A549 (cell line): ENCODE measurements at regions not wholly inside any gene's neighbourhood (a gene's known extent, or its start where the extent isn't known, plus 50 kb on each side); places are given as distances from the start of the nearest gene placed in this dataset.

Source experiments
- ATAC-seq, 2 experiments: fragments of 200-7000 bp in 1 of 2; fragments of >200 bp in 1 of 2; cut with Nextera tagmentation in 1 of 2; cut with Tn5 transposase in 1 of 2; 3 replicates each; pipeline versions ENCODE4 v1.8.0 to v1.9.1; 2018 to 2020; ENCODE audit warnings: mild to moderate bottlenecking in 1 of 2, moderate library complexity in 1 of 2
- CTCF ChIA-PET: fragments of 300-600 bp; sonication (Branson Sonifier 250); formaldehyde crosslinking; extraction: SDS; loops from one replicate; lab custom pipeline; 2021; ENCODE audit warnings: antibody characterized with exemption, inconsistent platforms; lab: Yijun Ruan, JAX
- POLR2A ChIA-PET: fragments of 350-600 bp; formaldehyde crosslinking; extraction: SDS; loops from one replicate; lab custom pipeline; 2021; ENCODE audit warnings: antibody characterized with exemption, inconsistent platforms; lab: Yijun Ruan, JAX
- DNase-seq, 2 experiments: peaks; one replicate each; pipeline versions ENCODE4 v3.0.0 to v3.0.0-alpha.2; 2011 to 2016; ENCODE audit warnings: low read depth in 1 of 2, low spot score in 1 of 2
- FAIRE-seq: peaks from 2 replicates; lab custom pipeline; 2011; peaks lifted over from hg19 to GRCh38; lab: Jason Lieb, UNC
- H3K27ac ChIP-seq, 2 experiments: fragments of >200 bp; sonication (Bioruptor Twin); formaldehyde crosslinking; 3 replicates each; pipeline ENCODE4 v1.5.1; 2016 to 2017
- H3K4me1 ChIP-seq: fragments of >200 bp; sonication (Bioruptor Twin); formaldehyde crosslinking; 3 replicates; pipeline ENCODE4 v1.6.1; 2016
- H3K4me2 ChIP-seq: fragments of >200 bp; sonication (Bioruptor Twin); formaldehyde crosslinking; 3 replicates; pipeline ENCODE4 v1.6.1; 2016
- H3K4me3 ChIP-seq: fragments of >200 bp; sonication (Bioruptor Twin); formaldehyde crosslinking; 3 replicates; pipeline ENCODE4 v1.5.1; 2016
- H3K9me3 ChIP-seq: fragments of >200 bp; sonication (Bioruptor Twin); formaldehyde crosslinking; 3 replicates; pipeline ENCODE4 v1.6.1; 2016
- ATOH8 ChIP-seq: fragments of 250-450 bp; sonication (Bioruptor Pico); IDR thresholded peaks from 2 replicates; pipeline ENCODE4 v1.5.0; 2020; ENCODE audit warnings: low read depth, mild to moderate bottlenecking, moderate library complexity
- CBX2 ChIP-seq: fragments of 200-600 bp; sonication (generic); IDR thresholded peaks from 2 replicates; pipeline ENCODE4 v1.6.1; 2016; ENCODE audit warnings: low read depth, mild to moderate bottlenecking, borderline replicate concordance
- CHD4 ChIP-seq: fragments of 200-600 bp; sonication (generic); IDR thresholded peaks from 2 replicates; pipeline ENCODE4 v1.6.1; 2016; ENCODE audit warnings: antibody characterized with exemption, mild to moderate bottlenecking, borderline replicate concordance
- CTCF ChIP-seq: fragments of >200 bp; sonication (Bioruptor Twin); formaldehyde crosslinking; IDR thresholded peaks from 3 replicates; pipeline ENCODE4 v1.5.1; 2016
- E2F6 ChIP-seq: IDR thresholded peaks from 2 replicates; pipeline ENCODE4 v1.6.1; 2012; ENCODE audit warnings: low read depth, borderline replicate concordance
- ELK1 ChIP-seq: fragments of 150-350 bp; IDR thresholded peaks from 2 replicates; pipeline ENCODE4 v1.6.1; 2014; ENCODE audit warnings: low read depth, mild to moderate bottlenecking, low read length
- FOSB ChIP-seq: fragments of 250-450 bp; sonication (Bioruptor Pico); IDR thresholded peaks from 2 replicates; pipeline ENCODE4 v1.5.0; 2020; ENCODE audit warnings: mild to moderate bottlenecking, moderate library complexity
- GATA3 ChIP-seq: IDR thresholded peaks from 2 replicates; pipeline ENCODE4 v1.6.1; 2012; ENCODE audit warnings: borderline replicate concordance
- HDAC2 ChIP-seq: fragments of 200-600 bp; sonication (generic); IDR thresholded peaks from 2 replicates; pipeline ENCODE4 v1.6.1; 2016
- HES2 ChIP-seq: fragments of >200 bp; sonication (Bioruptor Twin); formaldehyde crosslinking; IDR thresholded peaks from 2 replicates; pipeline ENCODE4 v1.6.1; 2016
- HOXA7 ChIP-seq: fragments of 250-450 bp; sonication (Bioruptor Pico); IDR thresholded peaks from 2 replicates; pipeline ENCODE4 v1.5.0; 2020; ENCODE audit warnings: mild to moderate bottlenecking, moderate library complexity
- JUN ChIP-seq, 2 experiments: fragments of >200 bp; sonication (Bioruptor Twin); formaldehyde crosslinking; IDR thresholded peaks; 2 replicates in 1 of 2; 3 replicates in 1 of 2; pipeline ENCODE4 v1.6.1; 2016 to 2017
- MAFK ChIP-seq: fragments of 450-650 bp; IDR thresholded peaks from 2 replicates; pipeline ENCODE4 v1.6.1; 2014; ENCODE audit not compliant: partially characterized antibody
- MAZ ChIP-seq: fragments of 150-350 bp; IDR thresholded peaks from 2 replicates; pipeline ENCODE4 v1.6.1; 2014; ENCODE audit warnings: antibody characterized with exemption, low read depth, low read length, borderline replicate concordance
- NPAS2 ChIP-seq: fragments of 250-450 bp; sonication (Bioruptor Pico); IDR thresholded peaks from 2 replicates; pipeline ENCODE4 v1.8.0; 2022; ENCODE audit warnings: mild to moderate bottlenecking, moderate library complexity, borderline replicate concordance
- NR3C1 ChIP-seq: fragments of >200 bp; sonication (Bioruptor Twin); formaldehyde crosslinking; IDR thresholded peaks from 3 replicates; pipeline ENCODE4 v1.6.1; 2017
- RARB ChIP-seq: fragments of 250-450 bp; sonication (Bioruptor Pico); IDR thresholded peaks from 2 replicates; pipeline ENCODE4 v1.8.0; 2021; ENCODE audit warnings: mild to moderate bottlenecking, moderate library complexity
- RCOR1 ChIP-seq: fragments of 150-350 bp; IDR thresholded peaks from 2 replicates; pipeline ENCODE4 v1.6.1; 2014; ENCODE audit warnings: antibody characterized with exemption, low read length, low read depth
- SREBF2 ChIP-seq: fragments of 450-650 bp; IDR thresholded peaks from 2 replicates; pipeline ENCODE4 v1.6.1; 2014; ENCODE audit warnings: mild to moderate bottlenecking, moderate library complexity
- TP53 ChIP-seq: fragments of 250-450 bp; sonication (Bioruptor Pico); IDR thresholded peaks from 2 replicates; pipeline ENCODE4 v1.5.0; 2021; ENCODE audit warnings: mild to moderate bottlenecking, moderate library complexity
- USF2 ChIP-seq: fragments of 450-650 bp; IDR thresholded peaks from 2 replicates; pipeline ENCODE4 v1.6.1; 2014; ENCODE audit warnings: antibody characterized with exemption
- ZFP36 ChIP-seq: fragments of 450-650 bp; IDR thresholded peaks from 2 replicates; pipeline ENCODE4 v1.6.1; 2014; ENCODE audit warnings: borderline replicate concordance; ENCODE audit not compliant: partially characterized antibody
- ZSCAN20 ChIP-seq: fragments of 250-450 bp; sonication (Bioruptor Pico); IDR thresholded peaks from 2 replicates; pipeline ENCODE4 v1.8.0; 2022; ENCODE audit warnings: mild to moderate bottlenecking, moderate library complexity
- whole genome bisulfite sequencing: methylation state at CpG from one replicate; pipeline ENCODE4 v1.1.6; 2017; ENCODE audit errors: missing lambda C conversion rate; 5-methylcytosine and 5-hydroxymethylcytosine counted together

GRCh38 chr6:170148709-170149470 is 142.0 kb downstream of the DLL1 start:
- no peak for FAIRE-seq
- no peaks in the 10 kb centered on the region for H3K9me3 ChIP-seq
- CTCF ChIA-PET, result no interaction called here
- no peak overlapping the region for H3K4me2 ChIP-seq
- no peak overlapping the region for H3K27ac ChIP-seq
- POLR2A ChIA-PET, result no interaction called here
- H3K4me1 ChIP-seq, result peaks cover 9% of the 10 kb centered on the region; the same call in 2 of the 3 replicates
- TF ChIP-seq JUN (IDR thresholded peaks at IDR 0.05), result no peak
- no peak for TF ChIP-seq SREBF2
- no peak for TF ChIP-seq MAZ
- no peak for TF ChIP-seq HDAC2
- TF ChIP-seq CBX2, result no peak
- TF ChIP-seq HOXA7 (CRISPR knock-in tag), result no peak
- TF ChIP-seq RARB (CRISPR knock-in tag), result no peak
- TF ChIP-seq CHD4, result no peak
- TF ChIP-seq MAFK, result no peak
- no peak for TF ChIP-seq GATA3
- TF ChIP-seq CTCF, result no peak
- H3K4me3 ChIP-seq, result no peak overlapping the region
- ATAC-seq, result no peak
- no peak for DNase-seq
- 65% methylated on average over 15 of the region's 17 CpGs for WGBS

- TF ChIP-seq ZFP36 (no peak), CTCF (no peak), RCOR1 (no peak), JUN (IDR thresholded peaks at IDR 0.05) (no peak), NPAS2 (CRISPR knock-in tag) (no peak), ELK1 (no peak), CBX2 (no peak), TP53 (no peak), FOSB (no peak), HES2 (no peak), USF2 (no peak), ATOH8 (CRISPR knock-in tag) (no peak), E2F6 (no peak), ZSCAN20 (CRISPR knock-in tag) (no peak), SREBF2 (no peak), NR3C1 (no peak)
- TF ChIP-seq, all 56 proteins: peak for 0
- DNase-seq (no peak), ATAC-seq (0 out of 6 replicates have a peak, but pooled peaks of 1 of the 2 experiments have one; percentile 16), FAIRE-seq (no peak)
- Histone ChIP-seq H3K27ac (no peak overlapping the region), H3K9me3 (no peaks in the 10 kb centered on the region), H3K4me2 (no peak overlapping the region), H3K4me1 (peaks cover 5% of the 10 kb centered on the region; the same call in 2 of the 3 replicates), H3K4me3 (no peak overlapping the region)
- 66% methylated on average over 24 of the region's 30 CpGs for WGBS
- ChIA-PET POLR2A (no interaction called here), CTCF (no interaction called here)
Observed at GRCh38 chr6:170147832-170148708, 142.8 kb downstream of the DLL1 start.
